NOMO-1 treated with dmso at 0.1 percent for 144 hours (cell line): ENCODE measurements at regions not wholly inside any gene's neighbourhood (a gene's known extent, or its start where the extent isn't known, plus 50 kb on each side); places are given as distances from the start of the nearest gene placed in this dataset.
"Not testable (repeated sequence)": the region's sequence is repeated elsewhere in the genome, so short reads cannot be mapped to it uniquely, and the experiment has no call there.

ENCODE experiments used
- DNase-seq: peaks from one replicate; lab custom pipeline; 2025; ENCODE audit not compliant: unreplicated experiment; lab: John Stamatoyannopoulos, UW

- DNase-seq = no peak
Measured at GRCh38 chr2:125684256-125684655, 971.7 kb upstream of the GYPC start.

DNA sequence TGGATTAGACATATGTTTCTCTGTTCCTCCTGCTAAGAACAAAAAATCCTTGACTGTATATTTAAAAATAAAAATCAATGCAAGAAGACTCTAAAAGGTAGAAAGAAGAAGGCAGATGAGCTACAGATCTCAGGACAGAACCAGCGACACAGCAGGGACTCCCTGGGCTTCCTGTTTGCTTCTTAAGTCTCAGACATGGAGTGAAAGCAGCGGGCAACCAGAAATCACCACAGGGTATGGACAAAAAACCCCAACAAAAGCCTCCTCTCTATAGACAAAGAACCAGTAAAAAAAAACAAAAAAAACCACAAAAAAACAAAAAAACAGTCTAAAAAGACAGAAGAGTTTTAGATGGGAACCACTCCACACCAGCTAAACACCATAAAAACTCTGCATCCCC, 971.0 kb upstream of the GYPC start:
- no peak for DNase-seq

DNA sequence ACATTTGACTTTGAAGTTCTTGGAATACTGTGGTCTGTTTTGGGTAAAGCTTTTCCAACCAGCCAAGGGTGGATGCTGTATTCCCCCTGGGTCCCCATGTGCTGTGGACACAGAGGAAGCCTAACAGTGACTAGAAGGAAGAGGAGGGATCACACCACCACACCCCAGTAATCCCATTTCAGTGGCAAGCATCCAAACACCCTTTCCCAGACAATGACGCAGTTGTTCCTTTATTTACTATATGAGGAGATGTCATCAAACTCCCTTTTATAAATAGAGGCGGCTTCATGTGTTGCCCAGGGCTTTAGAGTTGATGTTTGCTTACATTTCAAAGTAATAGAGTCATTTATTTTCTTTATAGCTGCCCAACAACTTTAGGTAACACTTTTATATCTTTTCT, 959.4 kb upstream of the GYPC start:
- DNase-seq = no peak

- DNase-seq = no peak
Measured at GRCh38 chr2:125698280-125698679, 957.7 kb upstream of the GYPC start.

- no peak for DNase-seq
Measured at GRCh38 chr2:125701070-125701469, 954.9 kb upstream of the GYPC start.

DNA sequence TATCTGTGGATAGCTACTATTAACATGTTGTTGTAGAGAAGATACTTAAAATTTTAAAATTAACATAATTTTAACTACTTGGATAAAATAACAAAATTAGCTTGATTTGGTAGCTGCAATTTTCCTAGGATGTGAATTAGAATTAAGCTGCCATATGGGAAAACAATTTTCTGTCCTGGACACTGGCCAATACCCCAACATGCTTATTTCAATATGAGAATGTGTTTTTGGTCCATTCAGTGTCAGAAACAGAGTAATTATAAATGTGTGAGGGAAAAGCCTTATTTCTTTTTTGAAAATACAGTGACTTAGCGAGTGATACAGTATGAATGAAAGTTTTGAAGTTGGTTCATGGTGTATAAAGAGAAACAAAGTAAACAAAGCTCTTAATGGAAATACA, 948.3 kb upstream of the GYPC start:
- DNase-seq = no peak

DNA sequence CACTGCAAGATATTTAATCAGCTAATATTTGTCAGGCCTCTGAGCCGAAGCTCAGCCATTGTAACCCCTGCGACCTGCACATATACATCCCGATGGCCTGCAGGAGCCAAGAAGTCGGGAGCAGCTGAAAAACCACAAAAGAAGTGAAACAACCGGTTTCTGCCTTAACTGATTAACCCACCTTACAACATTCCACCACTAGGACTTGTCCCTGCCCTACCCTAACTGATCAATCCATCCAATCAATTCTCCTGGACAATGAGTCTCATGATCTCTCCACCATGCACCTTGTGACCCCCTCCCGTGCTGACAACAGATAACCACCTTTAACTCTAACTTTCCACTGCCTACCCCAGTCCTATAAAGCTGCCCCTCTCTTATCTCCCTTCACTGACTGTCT, 945.4 kb upstream of the GYPC start:
- DNase-seq = no peak

DNA sequence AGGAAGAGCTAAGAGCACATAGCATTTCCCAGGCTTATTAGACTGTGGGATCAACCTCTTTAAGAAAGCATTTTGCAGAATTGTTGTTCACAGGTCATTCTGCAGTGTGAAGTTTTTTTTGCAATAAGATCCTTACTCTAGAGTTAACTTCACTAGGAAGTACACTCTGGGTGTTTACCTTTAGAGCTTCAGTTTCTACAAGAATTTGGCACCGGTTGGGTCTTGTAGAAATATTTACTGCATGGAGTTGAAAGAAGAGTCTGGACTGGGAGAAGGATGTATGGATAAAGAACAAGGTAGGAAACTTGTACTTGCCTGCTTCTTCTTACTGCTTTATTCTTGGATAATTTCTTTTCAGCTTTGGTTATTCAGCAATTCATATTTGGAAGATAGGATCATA, 944.9 kb upstream of the GYPC start:
- DNase-seq = no peak

- DNase-seq = no peak
Measured at GRCh38 chr2:125713533-125713932, 942.4 kb upstream of the GYPC start.

GRCh38 chr2:125721072-125721721, 934.8 kb upstream of the GYPC start:
- no peak for DNase-seq

DNA sequence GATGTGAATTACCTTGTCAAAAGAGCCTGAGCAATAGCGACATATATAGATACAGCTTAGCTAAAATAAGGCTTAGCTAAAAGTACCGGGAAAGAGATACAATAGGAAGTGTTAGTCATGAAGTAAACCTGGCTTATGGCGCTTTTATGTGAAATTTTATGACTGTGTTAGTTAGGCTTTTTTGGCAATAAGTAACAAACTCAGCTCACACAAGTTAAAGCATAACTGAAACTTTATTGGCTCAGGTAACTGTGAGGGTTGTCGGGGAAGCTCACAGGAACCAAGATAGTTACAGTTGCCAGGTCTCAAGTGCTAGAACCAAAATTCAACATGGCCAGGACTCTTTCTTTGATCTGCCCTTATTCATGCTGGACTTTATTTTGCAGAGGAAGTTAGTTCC, 925.0 kb upstream of the GYPC start:
- no peak for DNase-seq

- no peak for DNase-seq
Measured at GRCh38 chr2:125736306-125736705, 919.7 kb upstream of the GYPC start.

DNA sequence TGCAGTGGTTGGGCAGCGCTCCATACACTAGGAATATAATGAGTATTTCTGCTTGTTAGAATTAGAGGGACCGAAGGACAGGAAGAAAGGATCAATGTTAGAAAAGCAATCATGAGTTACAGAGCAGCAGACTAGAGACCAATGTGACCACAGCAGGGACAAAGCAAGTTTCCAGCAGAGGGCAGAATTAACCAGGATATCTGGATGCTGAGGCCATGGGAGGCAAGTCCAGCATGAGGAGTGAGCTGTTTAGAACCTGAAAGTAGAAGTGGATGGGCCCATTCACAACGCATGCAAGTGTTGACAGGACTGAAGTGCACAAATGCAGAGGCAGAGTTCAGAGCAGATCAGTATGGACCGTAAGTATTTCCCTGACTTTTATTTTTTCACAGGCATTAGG, 910.4 kb upstream of the GYPC start:
- DNase-seq = no peak

- DNase-seq = no peak
Measured at GRCh38 chr2:125746321-125747164, 909.4 kb upstream of the GYPC start.

DNA sequence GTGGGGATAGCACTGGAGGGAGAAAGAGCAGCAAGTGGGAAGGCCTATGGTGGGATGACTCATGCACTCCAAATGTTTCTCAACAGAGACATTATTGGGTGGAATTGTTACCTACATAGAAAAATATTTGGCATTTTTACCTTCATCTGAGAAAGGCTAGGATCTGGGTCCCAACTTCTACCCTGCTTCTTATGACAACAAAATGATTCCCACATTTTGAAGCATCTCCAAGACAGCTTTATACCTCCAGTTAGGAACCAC, 908.9 kb upstream of the GYPC start:
- DNase-seq = no peak

DNA sequence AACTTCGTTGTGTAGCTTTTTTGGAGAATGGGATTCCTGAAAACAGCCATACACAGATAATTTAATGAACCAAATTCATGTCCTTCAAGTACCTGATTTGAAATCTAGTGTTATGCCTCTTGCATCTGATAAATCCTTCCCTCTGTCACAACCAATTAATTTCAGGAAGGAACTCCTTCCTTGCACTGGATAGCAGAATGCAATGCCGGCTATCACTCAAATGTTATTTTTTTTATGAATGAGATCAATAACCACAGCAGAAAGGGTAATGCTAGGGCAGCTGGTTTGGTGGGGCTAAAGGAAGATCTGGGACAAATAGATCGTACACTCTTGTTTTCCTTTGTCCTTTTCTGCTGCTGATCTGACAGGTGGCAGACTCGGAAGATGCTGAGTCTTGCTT, 899.5 kb upstream of the GYPC start:
- DNase-seq = no peak

- DNase-seq = no peak
Measured at GRCh38 chr2:125796784-125797183, 859.2 kb upstream of the GYPC start.

DNA sequence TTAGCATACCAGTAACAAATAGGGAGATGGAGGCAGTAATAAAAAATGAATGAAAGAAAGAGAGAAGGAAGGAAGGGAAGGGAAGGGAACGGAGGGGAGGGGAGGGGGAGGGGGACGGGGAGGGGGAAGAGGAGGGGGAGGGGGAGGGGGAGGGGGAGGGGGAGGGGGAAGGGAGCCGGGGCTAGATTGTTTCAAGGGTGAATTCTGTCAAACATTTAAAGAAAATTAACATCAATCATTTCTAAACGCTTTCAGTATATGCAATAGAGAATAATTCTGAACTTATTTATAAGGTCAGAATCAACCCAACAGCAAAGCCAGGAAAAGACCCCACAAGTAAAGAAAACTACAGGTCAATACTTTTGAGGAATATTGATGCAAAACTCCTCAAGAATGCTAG, 858.8 kb upstream of the GYPC start:
- DNase-seq = no peak

- DNase-seq = no peak
Measured at GRCh38 chr2:125822746-125823145, 833.2 kb upstream of the GYPC start.

- not testable (repeated sequence) for DNase-seq
Measured at GRCh38 chr2:125825781-125826180, 830.2 kb upstream of the GYPC start.

- no peak for DNase-seq
Measured at GRCh38 chr2:125837128-125837527, 818.8 kb upstream of the GYPC start.

DNA sequence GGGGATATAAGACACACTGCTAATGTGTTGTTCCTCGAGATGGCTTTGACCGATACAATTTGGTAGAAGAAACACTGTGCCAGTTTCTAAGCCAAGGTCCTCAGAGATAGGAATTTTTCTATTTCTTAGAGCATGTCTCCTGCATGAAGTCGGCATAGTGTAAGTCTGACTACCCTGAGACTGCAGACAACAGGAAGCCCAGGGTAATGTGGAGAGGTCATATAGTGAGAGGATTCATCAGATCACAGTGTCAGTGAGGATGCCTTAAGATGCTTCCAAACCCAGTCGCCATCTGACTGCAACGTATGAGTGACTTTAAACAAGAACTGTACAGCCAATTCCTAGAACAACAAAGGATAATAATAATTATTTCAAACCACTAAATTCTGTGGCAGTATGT, 818.3 kb upstream of the GYPC start:
- no peak for DNase-seq

DNA sequence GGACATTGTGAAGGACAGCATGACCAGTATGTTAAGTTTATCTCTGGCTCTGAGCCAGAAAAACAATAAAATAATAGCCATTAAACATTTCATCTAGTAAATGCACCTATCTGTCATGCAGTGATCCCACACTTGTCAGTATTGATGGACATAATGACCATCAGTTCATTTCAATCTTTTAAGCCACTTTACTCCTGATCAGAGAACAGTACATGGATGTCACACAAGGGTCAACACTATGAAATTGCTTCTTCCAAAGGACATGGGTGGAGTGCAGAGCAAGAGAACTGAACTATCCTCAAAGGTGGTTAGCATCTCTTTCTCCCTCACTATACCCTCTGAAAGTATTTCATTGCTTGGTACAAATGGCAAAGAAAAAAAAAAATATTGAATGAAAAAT, 816.0 kb upstream of the GYPC start:
- DNase-seq = no peak
